Left colon (tissue), 2 donors: ENCODE measurements at regions not wholly inside any gene's neighbourhood (a gene's known extent, or its start where the extent isn't known, plus 50 kb on each side); places are given as distances from the start of the nearest gene placed in this dataset.

Experiments
- ATAC-seq: fragments of 200-7000 bp; cut with Tn5 transposase; one replicate; pipeline ENCODE4 v1.9.1; 2020; ENCODE audit warnings: mild to moderate bottlenecking, moderate library complexity
- DNase-seq, 2 donors: peaks; one replicate each; pipeline ENCODE4 v3.0.0-alpha.2; 2020
- intact Hi-C, 2 donors: fragments of 100-400 bp; cut with DNase I in 1 of 2; cut with micrococcal nuclease in 1 of 2; formaldehyde crosslinking; loops; one replicate each; pipeline versions ENCODE4 v1.11.2 to v1.14.0; 2022; cut with DNase I, micrococcal nuclease
- donor health status: DM: no; HTN: no; CAD: no.
- donor health status: DM: yes; HTN: yes; CAD: no.

GRCh38 chr12:124396544-124397398 lies 101.9 kb downstream of the RFLNA start:
- peak; percentile 79 for ATAC-seq
- peak; percentile 84 to 87 for DNase-seq
- intact Hi-C loops: no loop called here

GRCh38 chr12:124395986-124396385 lies 101.1 kb downstream of the RFLNA start:
- ATAC-seq: no peak
- DNase-seq: no peak
- intact Hi-C loops: no loop called here

GRCh38 chr12:124395284-124395752 lies 100.4 kb downstream of the RFLNA start:
- ATAC-seq (no peak), DNase-seq (no peak)
- intact Hi-C loops: no loop called here

- intact Hi-C loops: no loop called here
- ATAC-seq (no peak), DNase-seq (no peak)
Measured at GRCh38 chr12:124394462-124395128, 99.7 kb downstream of the RFLNA start.

GRCh38 chr12:124393831-124394230 lies 98.9 kb downstream of the RFLNA start:
- no peak for ATAC-seq
- DNase-seq: no peak

GRCh38 chr12:124393414-124393790 lies 98.5 kb downstream of the RFLNA start:
- intact Hi-C loops: no loop called here
- DNase-seq (no peak), ATAC-seq (no peak)

More at GRCh38 chr12:124393831-124394230, 98.9 kb downstream of the RFLNA start:
- intact Hi-C loops: no loop called here

- intact Hi-C loops: no loop called here
Measured at GRCh38 chr12:124392667-124393413, 97.9 kb downstream of the RFLNA start.

GRCh38 chr12:124392271-124392666 lies 97.4 kb downstream of the RFLNA start:
- DNase-seq: peak in 1 of 2 donors; percentile 50
- ATAC-seq: no peak
- intact Hi-C loops: no loop called here

More at GRCh38 chr12:124392667-124393413, 97.9 kb downstream of the RFLNA start:
- peak; percentile 83 to 86 for DNase-seq
- peak; percentile 47 for ATAC-seq

GRCh38 chr12:124391340-124392261 lies 96.7 kb downstream of the RFLNA start:
- DNase-seq: peak; percentile 68 to 78
- intact Hi-C loops: no loop called here
- ATAC-seq: no peak

- intact Hi-C loops: no loop called here
- DNase-seq: peak in 1 of 2 donors; percentile 65
- no peak for ATAC-seq
Measured at GRCh38 chr12:124390442-124391097, 95.7 kb downstream of the RFLNA start.

- peak in 1 of 2 donors; percentile 57 for DNase-seq
- intact Hi-C loops: no loop called here
- ATAC-seq: peak; percentile 56
Measured at GRCh38 chr12:124389725-124390441, 95.0 kb downstream of the RFLNA start.

GRCh38 chr12:124389138-124389724 lies 94.3 kb downstream of the RFLNA start:
- ATAC-seq: peak; percentile 73
- intact Hi-C loops: no loop called here
- peak; percentile 87 to 91 for DNase-seq

GRCh38 chr12:124388679-124389137 lies 93.8 kb downstream of the RFLNA start:
- DNase-seq (peak; percentile 79 to 82), ATAC-seq (peak; percentile 69)
- intact Hi-C loops: no loop called here

- ATAC-seq (no peak), DNase-seq (no peak)
- intact Hi-C loops: no loop called here
Measured at GRCh38 chr12:124388038-124388671, 93.3 kb downstream of the RFLNA start.

GRCh38 chr12:124387528-124387911 lies 92.6 kb downstream of the RFLNA start:
- ATAC-seq: no peak
- intact Hi-C loops: no loop called here
- no peak for DNase-seq
